GM12873 (cell line): ENCODE measurements at regions not wholly inside any gene's neighbourhood (a gene's known extent, or its start where the extent isn't known, plus 50 kb on each side); places are given as distances from the start of the nearest gene placed in this dataset.

ENCODE experiments used
- TF ChIP-seq, protein P1 (sequence below): IDR thresholded peaks from 2 replicates; pipeline ENCODE4 v1.5.1; 2012; ENCODE audit warnings: low read depth, mild to moderate bottlenecking, moderate library complexity, low read length, control low read depth; ENCODE audit not compliant: insufficient read depth; ENCODE audit errors: missing control alignments

DNA sequence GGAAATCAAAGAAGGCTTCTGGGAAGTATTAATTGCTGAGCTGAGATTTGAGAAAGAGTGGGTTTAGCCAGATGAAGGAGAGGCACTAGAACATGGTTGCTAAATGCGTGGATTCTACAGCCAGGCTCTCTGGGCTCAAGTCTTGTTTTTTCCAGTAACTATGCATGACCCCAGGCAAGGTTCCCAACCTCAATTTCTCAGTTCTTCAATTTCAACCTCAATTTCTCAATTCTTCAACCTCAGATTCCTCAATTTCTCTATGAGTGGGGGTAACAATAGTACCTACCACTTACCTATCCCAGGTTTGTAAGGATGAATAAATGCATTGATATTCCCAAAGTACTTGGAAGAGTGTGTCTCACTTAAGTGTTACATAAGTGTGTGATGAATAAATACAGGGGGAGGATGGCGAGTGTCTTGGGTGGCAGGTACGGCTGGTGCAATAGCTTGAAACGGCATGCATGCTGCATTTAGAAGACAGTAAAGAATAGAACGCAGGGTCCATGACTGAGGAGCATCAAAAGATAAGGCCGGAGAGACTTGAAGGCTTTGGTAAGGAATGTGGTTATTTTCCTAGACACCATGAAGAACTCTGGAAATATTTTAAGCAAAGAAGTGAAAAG is 149.1 kb upstream of the ATP2B1 start:
- TF ChIP-seq, protein P1, sequence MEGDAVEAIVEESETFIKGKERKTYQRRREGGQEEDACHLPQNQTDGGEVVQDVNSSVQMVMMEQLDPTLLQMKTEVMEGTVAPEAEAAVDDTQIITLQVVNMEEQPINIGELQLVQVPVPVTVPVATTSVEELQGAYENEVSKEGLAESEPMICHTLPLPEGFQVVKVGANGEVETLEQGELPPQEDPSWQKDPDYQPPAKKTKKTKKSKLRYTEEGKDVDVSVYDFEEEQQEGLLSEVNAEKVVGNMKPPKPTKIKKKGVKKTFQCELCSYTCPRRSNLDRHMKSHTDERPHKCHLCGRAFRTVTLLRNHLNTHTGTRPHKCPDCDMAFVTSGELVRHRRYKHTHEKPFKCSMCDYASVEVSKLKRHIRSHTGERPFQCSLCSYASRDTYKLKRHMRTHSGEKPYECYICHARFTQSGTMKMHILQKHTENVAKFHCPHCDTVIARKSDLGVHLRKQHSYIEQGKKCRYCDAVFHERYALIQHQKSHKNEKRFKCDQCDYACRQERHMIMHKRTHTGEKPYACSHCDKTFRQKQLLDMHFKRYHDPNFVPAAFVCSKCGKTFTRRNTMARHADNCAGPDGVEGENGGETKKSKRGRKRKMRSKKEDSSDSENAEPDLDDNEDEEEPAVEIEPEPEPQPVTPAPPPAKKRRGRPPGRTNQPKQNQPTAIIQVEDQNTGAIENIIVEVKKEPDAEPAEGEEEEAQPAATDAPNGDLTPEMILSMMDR: no peak

DNA sequence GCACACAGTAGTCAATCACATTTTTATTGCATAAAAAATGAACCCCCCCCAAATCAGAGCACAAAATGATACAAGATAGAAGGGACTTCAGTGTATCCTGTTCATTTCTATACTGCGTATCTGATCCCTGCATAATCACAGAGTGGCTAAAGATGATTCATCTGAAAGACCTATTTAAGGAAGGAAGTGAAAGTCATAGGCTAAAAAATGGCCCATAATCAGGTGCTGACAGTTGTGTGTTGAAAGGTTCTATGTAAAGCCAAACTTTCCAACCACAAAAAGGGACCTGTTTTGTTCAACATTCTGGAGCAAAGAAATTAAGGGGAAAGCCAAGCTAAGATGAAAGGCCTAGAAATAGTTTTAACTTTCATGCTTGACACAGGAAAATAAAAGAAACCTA is 147.8 kb upstream of the ATP2B1 start:
- TF ChIP-seq, protein P1: no peak

DNA sequence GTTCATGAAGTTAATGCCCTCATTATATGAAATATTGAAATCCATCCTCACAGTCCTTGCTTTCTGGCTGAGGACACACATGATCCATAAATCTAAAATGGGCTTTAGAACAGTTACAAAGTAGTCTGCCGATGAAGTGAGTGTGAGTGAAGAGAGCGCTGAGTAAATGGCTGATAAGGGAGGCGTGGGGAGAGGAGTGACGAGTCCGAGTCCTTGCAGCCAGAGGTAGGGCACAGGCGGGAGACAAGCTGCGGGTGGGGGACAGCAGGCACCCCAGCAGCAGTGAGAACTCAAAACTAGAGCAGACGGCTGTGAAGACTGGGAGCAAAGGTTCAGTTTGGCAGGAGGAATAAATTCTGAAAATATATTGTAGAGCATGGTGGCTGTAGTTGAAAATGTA is 140.1 kb upstream of the ATP2B1 start:
- TF ChIP-seq, protein P1: no peak

DNA sequence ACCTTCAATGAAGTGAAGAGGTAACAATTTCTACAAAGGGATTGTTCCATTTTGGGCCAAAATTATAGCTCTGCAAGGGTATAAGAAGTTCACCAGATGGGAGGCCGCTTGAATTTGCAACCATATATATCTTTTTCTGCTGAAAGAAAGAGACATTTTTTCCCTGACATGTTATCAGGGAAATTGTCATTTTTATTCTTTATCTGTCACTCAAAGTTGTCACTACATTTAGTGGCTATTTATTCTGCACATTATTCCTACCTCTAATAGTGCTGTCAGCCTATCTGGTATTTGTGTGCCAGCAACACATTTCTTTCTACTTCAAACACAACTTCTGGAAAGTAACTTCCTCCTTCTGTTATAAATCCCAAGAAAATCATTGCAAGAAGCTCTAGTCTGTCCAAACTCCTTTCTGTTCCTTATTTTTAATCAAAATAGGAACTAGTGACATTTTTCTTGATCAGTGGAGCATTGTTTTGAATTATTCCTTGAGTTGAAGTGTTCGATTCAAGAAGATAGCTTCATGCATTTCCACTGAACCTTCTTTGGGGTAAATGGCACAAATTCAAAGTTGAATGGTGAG is 137.9 kb upstream of the ATP2B1 start:
- TF ChIP-seq, protein P1: no peak

DNA sequence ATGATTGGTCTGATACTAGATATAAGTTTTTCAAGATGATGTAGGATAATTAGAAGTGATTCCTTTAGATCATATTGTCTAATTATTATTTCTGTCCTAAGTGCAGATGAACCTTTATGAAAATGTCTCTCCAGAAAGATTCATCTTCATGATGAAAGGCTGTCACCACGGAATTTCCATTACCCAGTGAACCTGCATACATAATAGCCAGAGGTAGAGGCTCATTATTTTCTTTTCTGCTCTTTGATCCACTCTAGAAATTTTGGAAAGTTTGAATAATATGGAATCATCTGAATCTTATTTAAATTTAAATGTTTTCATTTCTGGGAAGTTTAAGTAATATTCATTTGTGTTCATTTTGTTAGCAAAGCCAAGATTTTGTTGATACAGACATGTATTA is 137.1 kb upstream of the ATP2B1 start:
- TF ChIP-seq, protein P1: no peak

DNA sequence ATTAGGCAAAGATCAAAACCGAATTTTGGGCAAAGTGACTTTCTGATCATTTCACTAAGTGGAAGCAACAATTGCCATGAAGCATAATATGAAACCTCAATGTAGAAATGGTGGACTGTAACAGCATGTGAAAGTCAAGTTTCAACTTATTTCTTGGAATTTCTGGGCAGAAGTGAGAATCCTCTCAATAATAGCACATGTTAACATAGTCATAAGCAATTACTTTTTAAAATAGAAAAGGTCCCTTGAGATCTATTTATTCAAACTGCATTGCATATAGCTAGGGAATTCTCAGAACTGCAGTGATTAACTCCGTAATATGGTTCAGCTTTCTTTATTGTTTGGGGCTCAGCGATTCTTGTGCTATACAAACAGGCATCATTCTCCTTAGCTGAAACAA is 136.7 kb upstream of the ATP2B1 start:
- TF ChIP-seq, protein P1: no peak

DNA sequence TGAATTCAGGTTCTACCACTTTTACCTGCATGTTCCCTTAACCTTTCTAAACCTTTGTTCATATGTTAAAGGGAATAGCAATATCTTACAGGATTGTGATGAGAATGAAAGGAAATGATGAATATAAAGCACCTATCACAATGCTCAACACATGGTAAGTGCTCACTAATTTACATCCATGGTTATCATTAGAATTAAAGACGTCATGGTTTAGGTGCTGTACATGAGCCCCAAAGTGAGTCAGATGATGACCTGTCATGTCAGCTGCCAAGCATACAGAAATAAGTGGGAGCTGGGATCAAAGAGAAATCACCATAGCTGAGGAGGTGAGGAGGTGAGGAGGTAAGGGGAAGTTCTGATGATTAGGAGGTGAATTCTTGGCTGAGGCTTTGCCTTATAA is 135.9 kb upstream of the ATP2B1 start:
- TF ChIP-seq, protein P1: no peak
